Nephron progenitor cell (in vitro differentiated cells): ENCODE measurements at regions not wholly inside any gene's neighbourhood (a gene's known extent, or its start where the extent isn't known, plus 50 kb on each side); places are given as distances from the start of the nearest gene placed in this dataset.

Experiments
- DNase-seq: peaks from one replicate; pipeline ENCODE4 v3.0.0; 2021
- H3K27ac Mint-ChIP-seq: 2 replicates; pipeline ENCODE4 v1.8.0; 2021; ENCODE audit warnings: mild to moderate bottlenecking, moderate library complexity, mixed read lengths
- H3K27me3 Mint-ChIP-seq: 2 replicates; pipeline ENCODE4 v1.8.0; 2021; ENCODE audit warnings: mild to moderate bottlenecking, low read depth, mixed read lengths; ENCODE audit not compliant: poor library complexity
- H3K36me3 Mint-ChIP-seq: 2 replicates; pipeline ENCODE4 v1.8.0; 2021; ENCODE audit warnings: low read depth, mixed read lengths
- H3K4me1 Mint-ChIP-seq: 2 replicates; pipeline ENCODE4 v1.8.0; 2021; ENCODE audit warnings: mixed read lengths
- H3K4me3 Mint-ChIP-seq: 2 replicates; pipeline ENCODE4 v1.8.0; 2021; ENCODE audit warnings: mild to moderate bottlenecking, moderate library complexity, mixed read lengths
- H3K9me3 Mint-ChIP-seq: 2 replicates; pipeline ENCODE4 v1.8.0; 2021; ENCODE audit warnings: mild to moderate bottlenecking, moderate library complexity, mixed read lengths
- TF ChIP-seq, protein P1 (sequence below): fragments of 200-600 bp; sonication (generic); IDR thresholded peaks from 2 replicates; pipeline ENCODE4 v1.5.0; 2021; ENCODE audit warnings: antibody characterized with exemption

GRCh38 chr6:110534731-110535492, 58.5 kb upstream of the SLC22A16 start:
- H3K4me1 Mint-ChIP-seq, result no peaks in the 10 kb centered on the region
- H3K9me3 Mint-ChIP-seq, result peaks cover 38% of the 10 kb centered on the region
- H3K27ac Mint-ChIP-seq, result no peak overlapping the region
- DNase-seq, result no peak
- peaks cover 3% of the 10 kb centered on the region for H3K27me3 Mint-ChIP-seq
- no peak overlapping the region for H3K4me3 Mint-ChIP-seq
- H3K36me3 Mint-ChIP-seq, result peaks cover 4% of the 10 kb centered on the region
- TF ChIP-seq, protein P1, sequence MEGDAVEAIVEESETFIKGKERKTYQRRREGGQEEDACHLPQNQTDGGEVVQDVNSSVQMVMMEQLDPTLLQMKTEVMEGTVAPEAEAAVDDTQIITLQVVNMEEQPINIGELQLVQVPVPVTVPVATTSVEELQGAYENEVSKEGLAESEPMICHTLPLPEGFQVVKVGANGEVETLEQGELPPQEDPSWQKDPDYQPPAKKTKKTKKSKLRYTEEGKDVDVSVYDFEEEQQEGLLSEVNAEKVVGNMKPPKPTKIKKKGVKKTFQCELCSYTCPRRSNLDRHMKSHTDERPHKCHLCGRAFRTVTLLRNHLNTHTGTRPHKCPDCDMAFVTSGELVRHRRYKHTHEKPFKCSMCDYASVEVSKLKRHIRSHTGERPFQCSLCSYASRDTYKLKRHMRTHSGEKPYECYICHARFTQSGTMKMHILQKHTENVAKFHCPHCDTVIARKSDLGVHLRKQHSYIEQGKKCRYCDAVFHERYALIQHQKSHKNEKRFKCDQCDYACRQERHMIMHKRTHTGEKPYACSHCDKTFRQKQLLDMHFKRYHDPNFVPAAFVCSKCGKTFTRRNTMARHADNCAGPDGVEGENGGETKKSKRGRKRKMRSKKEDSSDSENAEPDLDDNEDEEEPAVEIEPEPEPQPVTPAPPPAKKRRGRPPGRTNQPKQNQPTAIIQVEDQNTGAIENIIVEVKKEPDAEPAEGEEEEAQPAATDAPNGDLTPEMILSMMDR, result no peak

GRCh38 chr6:110532431-110532830, 56.0 kb upstream of the SLC22A16 start:
- no peak overlapping the region for H3K4me3 Mint-ChIP-seq
- H3K27me3 Mint-ChIP-seq, result peaks cover 3% of the 10 kb centered on the region
- peaks cover 4% of the 10 kb centered on the region for H3K36me3 Mint-ChIP-seq
- no peak overlapping the region for H3K27ac Mint-ChIP-seq
- peaks cover 20% of the 10 kb centered on the region for H3K4me1 Mint-ChIP-seq
- TF ChIP-seq, protein P1, result no peak
- DNase-seq, result no peak
- H3K9me3 Mint-ChIP-seq, result peaks cover 22% of the 10 kb centered on the region

- Mint-ChIP-seq H3K36me3 (peaks cover 4% of the 10 kb centered on the region), H3K4me3 (no peak overlapping the region), H3K4me1 (peaks cover 20% of the 10 kb centered on the region), H3K27me3 (peaks cover 3% of the 10 kb centered on the region), H3K9me3 (peaks cover 17% of the 10 kb centered on the region), H3K27ac (no peak overlapping the region)
- TF ChIP-seq, protein P1, result no peak
- no peak for DNase-seq
Observed at GRCh38 chr6:110530671-110531070, 54.3 kb upstream of the SLC22A16 start.

DNA sequence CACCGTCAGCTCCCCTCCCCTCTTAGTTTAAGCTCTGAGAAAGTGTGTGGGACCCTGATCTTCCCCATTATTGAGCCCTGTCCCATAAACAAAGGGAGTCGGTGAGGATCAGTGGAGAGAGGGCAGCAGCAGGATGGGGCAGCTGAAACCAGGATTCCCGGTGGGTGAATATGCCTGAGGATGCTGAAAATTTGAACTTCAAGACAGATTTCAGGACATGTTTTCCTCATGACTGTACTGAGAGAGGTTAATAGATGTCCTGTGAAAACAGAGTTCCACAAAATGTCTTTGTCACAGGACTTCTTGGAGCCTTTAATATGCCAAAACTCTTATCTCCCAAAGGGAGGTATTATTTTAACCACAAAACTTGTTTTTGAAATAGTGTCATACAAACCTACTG, 53.5 kb upstream of the SLC22A16 start:
- Mint-ChIP-seq H3K27ac (no peak overlapping the region), H3K4me1 (peaks cover 20% of the 10 kb centered on the region), H3K36me3 (peaks cover under 1% of the 10 kb centered on the region), H3K4me3 (no peak overlapping the region), H3K27me3 (peaks cover 3% of the 10 kb centered on the region), H3K9me3 (peaks cover 12% of the 10 kb centered on the region)
- TF ChIP-seq, protein P1, result no peak
- no peak for DNase-seq

DNA sequence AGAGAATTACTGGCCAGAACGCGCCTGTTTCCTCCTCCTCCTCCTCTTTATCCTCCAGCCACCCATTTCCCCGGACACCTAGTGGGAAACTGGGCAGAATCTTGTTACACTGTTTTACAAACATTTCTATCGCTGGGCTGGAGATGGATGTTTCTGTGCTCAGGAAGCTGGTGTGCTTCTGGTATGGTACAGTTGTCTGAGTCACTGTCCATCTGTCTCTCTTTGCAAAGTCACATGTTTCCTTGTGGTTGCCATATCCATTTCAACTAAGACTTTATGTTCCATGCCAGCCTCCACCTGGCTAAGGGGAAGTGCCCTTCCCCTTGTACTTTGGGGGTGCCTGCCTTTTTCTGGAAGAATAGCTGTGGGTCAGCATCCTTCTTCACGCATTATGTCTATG, 52.9 kb upstream of the SLC22A16 start:
- TF ChIP-seq, protein P1, result no peak
- Mint-ChIP-seq H3K9me3 (peaks cover 7% of the 10 kb centered on the region), H3K27ac (no peak overlapping the region), H3K4me1 (peaks cover 20% of the 10 kb centered on the region), H3K4me3 (no peak overlapping the region), H3K36me3 (no peaks in the 10 kb centered on the region), H3K27me3 (peaks cover 3% of the 10 kb centered on the region)
- DNase-seq, result no peak

GRCh38 chr6:110528930-110529325, 52.5 kb upstream of the SLC22A16 start:
- Mint-ChIP-seq H3K27me3 (peaks cover 3% of the 10 kb centered on the region), H3K4me3 (no peak overlapping the region), H3K9me3 (peaks cover 7% of the 10 kb centered on the region), H3K4me1 (peaks cover 20% of the 10 kb centered on the region), H3K27ac (no peak overlapping the region), H3K36me3 (no peaks in the 10 kb centered on the region)
- TF ChIP-seq, protein P1, result no peak
- no peak for DNase-seq
